Thoracic aorta (tissue), 2 donors: ENCODE measurements at regions not wholly inside any gene's neighbourhood (a gene's known extent, or its start where the extent isn't known, plus 50 kb on each side); places are given as distances from the start of the nearest gene placed in this dataset.

ENCODE experiments used
- ATAC-seq: fragments of 150-250 bp; one replicate; pipeline ENCODE4 v1.8.0; 2017; ENCODE audit warnings: low read depth; ENCODE audit not compliant: insufficient number of reproducible peaks, low FRiP score
- DNase-seq: peaks from one replicate; pipeline ENCODE4 v3.0.0-alpha.2; 2020; ENCODE audit warnings: low spot score
- H3K27ac ChIP-seq, 2 donors: fragments of 200-600 bp; sonication (generic); 1 replicate in 1 of 2; 2 replicates in 1 of 2; pipeline ENCODE4 v1.5.1; 2016; ENCODE audit warnings: mild to moderate bottlenecking in 2 of 2, moderate library complexity in 2 of 2
- H3K27me3 ChIP-seq: fragments of 200-600 bp; sonication (generic); replicated peaks from 2 replicates; pipeline ENCODE4 v1.6.0; 2016; ENCODE audit warnings: mild to moderate bottlenecking; ENCODE audit not compliant: insufficient read depth
- H3K36me3 ChIP-seq: fragments of 200-600 bp; sonication (generic); one replicate; pipeline ENCODE4 v1.5.1; 2016
- H3K4me1 ChIP-seq, 2 donors: fragments of 200-600 bp; sonication (generic); 1 replicate in 1 of 2; 2 replicates in 1 of 2; pipeline versions ENCODE4 v1.5.1 to v1.6.0; 2016; ENCODE audit warnings: low read depth in 2 of 2, mild to moderate bottlenecking in 1 of 2; ENCODE audit not compliant: control insufficient read depth in 1 of 2
- H3K4me3 ChIP-seq: fragments of 200-600 bp; sonication (generic); 2 replicates; pipeline ENCODE4 v1.5.1; 2016; ENCODE audit warnings: mild to moderate bottlenecking
- H3K9me3 ChIP-seq: fragments of 200-600 bp; sonication (generic); 2 replicates; pipeline ENCODE4 v1.5.1; 2016
- TF ChIP-seq, protein P1 (sequence below): fragments of 200-600 bp; sonication (generic); IDR thresholded peaks from one replicate; pipeline ENCODE4 v1.5.1; 2019; ENCODE audit warnings: antibody characterized with exemption

DNA sequence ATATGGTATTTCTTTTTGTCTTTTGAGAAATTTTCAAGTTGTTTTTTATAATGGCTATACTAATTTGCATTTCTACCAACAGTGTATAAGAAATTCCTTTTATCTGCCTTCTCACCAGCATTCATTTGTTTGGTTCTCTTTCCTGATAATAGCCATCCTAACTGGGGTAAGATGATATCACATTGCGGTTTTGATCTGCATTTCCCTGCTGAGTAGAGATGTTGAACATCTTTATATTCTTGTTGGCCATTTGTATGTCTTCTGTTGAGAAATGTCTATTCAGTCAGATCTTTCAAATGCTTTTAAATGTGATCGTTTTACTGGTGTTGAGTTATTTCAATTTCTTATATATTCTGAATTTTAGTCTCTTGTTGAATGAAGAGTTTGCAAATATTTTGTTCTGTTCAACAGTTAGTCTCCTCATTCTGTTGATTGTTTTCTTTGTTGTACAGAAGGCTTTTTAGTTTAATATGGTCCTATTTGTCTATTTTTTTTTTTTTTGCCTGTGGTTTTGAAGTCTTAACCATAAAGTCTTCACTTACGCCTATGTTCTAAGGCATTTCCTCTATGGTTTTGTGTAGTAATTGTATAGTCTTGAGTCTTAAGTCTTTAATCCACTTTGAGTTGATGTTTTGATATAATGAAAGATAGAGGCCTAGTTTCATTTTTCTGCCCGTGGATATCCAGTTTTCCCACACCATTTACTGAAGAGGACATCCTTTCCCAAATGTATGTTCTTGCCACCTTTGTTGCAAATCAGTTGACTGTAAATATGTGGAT, 1566.9 kb downstream of the STIM2 start:
- Histone ChIP-seq H3K4me3 (no peak overlapping the region), H3K36me3 (no peaks in the 10 kb centered on the region), H3K27ac (no peak overlapping the region), H3K27me3 (no peaks in the 10 kb centered on the region), H3K9me3 (no peaks in the 10 kb centered on the region), H3K4me1 (no peaks in the 10 kb centered on the region)
- ATAC-seq (no peak), DNase-seq (no peak)
- TF ChIP-seq, protein P1, sequence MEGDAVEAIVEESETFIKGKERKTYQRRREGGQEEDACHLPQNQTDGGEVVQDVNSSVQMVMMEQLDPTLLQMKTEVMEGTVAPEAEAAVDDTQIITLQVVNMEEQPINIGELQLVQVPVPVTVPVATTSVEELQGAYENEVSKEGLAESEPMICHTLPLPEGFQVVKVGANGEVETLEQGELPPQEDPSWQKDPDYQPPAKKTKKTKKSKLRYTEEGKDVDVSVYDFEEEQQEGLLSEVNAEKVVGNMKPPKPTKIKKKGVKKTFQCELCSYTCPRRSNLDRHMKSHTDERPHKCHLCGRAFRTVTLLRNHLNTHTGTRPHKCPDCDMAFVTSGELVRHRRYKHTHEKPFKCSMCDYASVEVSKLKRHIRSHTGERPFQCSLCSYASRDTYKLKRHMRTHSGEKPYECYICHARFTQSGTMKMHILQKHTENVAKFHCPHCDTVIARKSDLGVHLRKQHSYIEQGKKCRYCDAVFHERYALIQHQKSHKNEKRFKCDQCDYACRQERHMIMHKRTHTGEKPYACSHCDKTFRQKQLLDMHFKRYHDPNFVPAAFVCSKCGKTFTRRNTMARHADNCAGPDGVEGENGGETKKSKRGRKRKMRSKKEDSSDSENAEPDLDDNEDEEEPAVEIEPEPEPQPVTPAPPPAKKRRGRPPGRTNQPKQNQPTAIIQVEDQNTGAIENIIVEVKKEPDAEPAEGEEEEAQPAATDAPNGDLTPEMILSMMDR, result no peak

DNA sequence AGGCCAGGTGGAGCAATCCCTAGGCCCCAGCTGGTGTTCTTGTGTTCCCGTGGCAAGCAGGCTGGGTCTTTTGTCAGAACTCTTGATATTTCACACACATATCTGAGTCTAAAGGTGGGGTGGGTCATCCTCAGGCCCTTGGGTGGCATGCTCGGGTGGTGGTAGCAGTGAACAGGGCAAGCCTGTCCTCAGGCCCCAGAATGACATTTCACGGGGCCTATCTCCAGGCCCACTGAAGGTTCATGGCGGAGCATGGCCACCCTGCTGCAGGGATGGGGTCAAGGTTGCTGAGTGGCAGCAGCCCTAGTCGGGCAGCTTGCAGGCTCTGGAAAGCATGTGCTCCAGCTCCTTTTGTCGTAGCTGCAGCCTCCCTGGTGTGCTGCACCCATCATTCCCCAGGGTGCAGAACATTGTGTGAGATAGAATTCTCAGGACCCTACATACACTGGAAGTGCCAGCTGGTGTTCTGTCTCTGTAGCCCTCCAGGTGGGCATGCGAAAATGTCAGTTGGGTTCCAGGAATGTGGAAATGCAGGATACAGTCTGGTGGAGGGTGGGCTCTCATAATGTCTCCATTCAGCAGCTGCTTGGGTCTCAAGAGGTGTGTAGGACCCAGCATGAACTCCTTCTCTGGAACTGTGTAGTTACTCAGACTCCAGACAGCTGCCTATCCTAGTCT, 1571.8 kb downstream of the STIM2 start:
- no peak overlapping the region for H3K27ac ChIP-seq
- no peak for DNase-seq
- ATAC-seq, result no peak
- no peaks in the 10 kb centered on the region for H3K27me3 ChIP-seq
- H3K36me3 ChIP-seq, result no peaks in the 10 kb centered on the region
- no peaks in the 10 kb centered on the region for H3K4me1 ChIP-seq
- H3K9me3 ChIP-seq, result no peaks in the 10 kb centered on the region
- H3K4me3 ChIP-seq, result no peak overlapping the region
- TF ChIP-seq, protein P1, result no peak

DNA sequence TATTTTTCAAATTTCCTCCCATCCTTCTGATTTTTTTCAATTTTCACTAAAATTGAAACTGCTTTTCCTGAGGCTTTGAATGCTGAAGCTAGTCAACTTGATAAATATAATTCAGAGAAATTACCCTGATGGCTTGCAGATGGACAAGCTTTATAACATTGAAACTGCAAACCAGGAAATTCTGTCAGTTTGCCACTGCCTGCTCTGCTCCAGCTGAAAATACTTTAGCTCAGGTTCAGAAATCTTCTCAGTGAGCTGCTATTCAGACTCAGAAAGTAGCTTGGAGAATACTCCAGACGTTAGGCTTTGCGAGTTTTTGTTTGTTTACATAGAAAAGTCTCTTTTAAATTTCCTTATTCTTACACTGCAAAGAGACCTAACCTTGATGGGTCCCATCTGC, 1574.7 kb downstream of the STIM2 start:
- TF ChIP-seq, protein P1, result no peak

DNA sequence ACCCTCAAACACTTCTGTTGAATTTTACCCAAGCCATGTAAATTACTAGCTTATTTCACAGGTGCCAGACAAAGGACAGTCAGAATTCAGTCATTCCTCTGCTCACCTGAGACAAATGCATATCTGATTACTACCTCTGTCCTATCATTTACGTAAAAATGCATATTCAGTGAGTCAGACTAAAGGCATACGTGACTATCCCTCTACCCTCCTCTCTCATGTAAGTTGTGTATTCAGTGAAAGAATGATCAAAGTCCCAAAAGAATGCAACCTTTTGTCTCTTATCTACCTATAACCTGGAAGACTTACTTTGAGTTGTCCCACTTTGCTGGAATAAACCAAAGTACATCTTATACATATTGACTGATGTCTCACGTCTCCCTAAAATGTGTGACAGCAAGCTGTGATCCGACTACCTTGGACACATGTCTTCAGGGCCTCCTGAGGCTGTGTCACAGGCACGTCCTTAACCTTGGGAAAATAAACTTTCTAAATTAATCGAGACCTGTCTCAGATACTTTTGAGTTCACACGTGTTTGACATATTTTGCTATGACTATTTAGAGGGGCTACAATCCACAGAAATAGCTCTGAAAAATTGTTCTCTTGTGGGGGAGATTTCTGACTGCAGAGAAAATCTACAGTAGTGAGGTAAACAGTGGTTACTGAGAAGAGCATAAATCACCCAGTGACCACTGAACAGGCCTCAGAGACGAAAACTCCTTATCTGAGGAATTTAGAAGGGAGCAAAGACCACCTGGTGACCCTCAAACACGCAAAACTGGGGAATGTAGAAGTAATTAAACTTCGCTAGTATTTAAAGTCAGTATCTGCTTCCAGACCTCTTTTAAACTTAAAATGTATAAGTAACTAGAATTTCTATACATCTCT, 1575.8 kb downstream of the STIM2 start:
- H3K4me1 ChIP-seq, result no peaks in the 10 kb centered on the region
- no peak overlapping the region for H3K27ac ChIP-seq
- no peak for ATAC-seq
- no peaks in the 10 kb centered on the region for H3K27me3 ChIP-seq
- no peaks in the 10 kb centered on the region for H3K36me3 ChIP-seq
- H3K4me3 ChIP-seq, result no peak overlapping the region
- TF ChIP-seq, protein P1, result no peak
- no peak for DNase-seq
- H3K9me3 ChIP-seq, result no peaks in the 10 kb centered on the region

More for the DNA sequence above, 1574.7 kb downstream of the STIM2 start:
- no peaks in the 10 kb centered on the region for H3K36me3 ChIP-seq
- H3K27me3 ChIP-seq, result no peaks in the 10 kb centered on the region
- no peak overlapping the region for H3K27ac ChIP-seq
- ATAC-seq (no peak), DNase-seq (no peak)
- H3K4me3 ChIP-seq, result no peak overlapping the region
- H3K4me1 ChIP-seq, result no peaks in the 10 kb centered on the region
- H3K9me3 ChIP-seq, result no peaks in the 10 kb centered on the region

DNA sequence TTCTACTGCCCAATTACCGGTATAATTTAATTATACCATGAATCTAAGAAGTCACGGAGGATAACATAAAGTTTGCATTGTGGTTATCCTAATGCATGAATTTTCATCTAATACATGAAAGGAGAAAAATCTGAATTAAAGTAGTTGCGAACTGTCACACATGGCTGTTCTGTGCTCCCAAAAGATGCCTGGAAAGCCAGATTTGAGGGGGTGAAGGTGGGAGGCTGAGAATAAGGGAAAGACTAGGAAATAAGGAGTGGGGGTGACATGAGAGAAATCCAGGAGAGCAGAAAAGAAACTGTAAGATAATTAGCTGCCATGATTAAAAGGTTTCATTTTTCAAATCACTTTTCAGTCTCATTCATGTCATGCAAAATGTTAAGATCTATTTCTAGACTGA, 1582.7 kb downstream of the STIM2 start:
- H3K9me3 ChIP-seq, result no peaks in the 10 kb centered on the region
- ATAC-seq (no peak), DNase-seq (no peak)
- no peaks in the 10 kb centered on the region for H3K36me3 ChIP-seq
- no peaks in the 10 kb centered on the region for H3K4me1 ChIP-seq
- H3K27ac ChIP-seq, result no peak overlapping the region
- TF ChIP-seq, protein P1, result no peak
- H3K27me3 ChIP-seq, result no peaks in the 10 kb centered on the region
- H3K4me3 ChIP-seq, result no peak overlapping the region
